C4-2B (cell line): ENCODE measurements at regions not wholly inside any gene's neighbourhood (a gene's known extent, or its start where the extent isn't known, plus 50 kb on each side); places are given as distances from the start of the nearest gene placed in this dataset.

ENCODE experiments used
- H3K27ac ChIP-seq: fragments of 450-650 bp; 2 replicates; pipeline ENCODE4 v1.5.1; 2017
- ZFX ChIP-seq: fragments of 450-650 bp; IDR thresholded peaks from 2 replicates; pipeline ENCODE4 v1.6.1; 2017
- TF ChIP-seq, protein P1 (sequence below): fragments of 450-650 bp; conservative IDR thresholded peaks from 2 replicates; pipeline ENCODE4 v1.5.1; 2017; ENCODE audit warnings: mild to moderate bottlenecking

- H3K27ac ChIP-seq, result no peak overlapping the region
- no peak for TF ChIP-seq ZFX
- TF ChIP-seq, protein P1, sequence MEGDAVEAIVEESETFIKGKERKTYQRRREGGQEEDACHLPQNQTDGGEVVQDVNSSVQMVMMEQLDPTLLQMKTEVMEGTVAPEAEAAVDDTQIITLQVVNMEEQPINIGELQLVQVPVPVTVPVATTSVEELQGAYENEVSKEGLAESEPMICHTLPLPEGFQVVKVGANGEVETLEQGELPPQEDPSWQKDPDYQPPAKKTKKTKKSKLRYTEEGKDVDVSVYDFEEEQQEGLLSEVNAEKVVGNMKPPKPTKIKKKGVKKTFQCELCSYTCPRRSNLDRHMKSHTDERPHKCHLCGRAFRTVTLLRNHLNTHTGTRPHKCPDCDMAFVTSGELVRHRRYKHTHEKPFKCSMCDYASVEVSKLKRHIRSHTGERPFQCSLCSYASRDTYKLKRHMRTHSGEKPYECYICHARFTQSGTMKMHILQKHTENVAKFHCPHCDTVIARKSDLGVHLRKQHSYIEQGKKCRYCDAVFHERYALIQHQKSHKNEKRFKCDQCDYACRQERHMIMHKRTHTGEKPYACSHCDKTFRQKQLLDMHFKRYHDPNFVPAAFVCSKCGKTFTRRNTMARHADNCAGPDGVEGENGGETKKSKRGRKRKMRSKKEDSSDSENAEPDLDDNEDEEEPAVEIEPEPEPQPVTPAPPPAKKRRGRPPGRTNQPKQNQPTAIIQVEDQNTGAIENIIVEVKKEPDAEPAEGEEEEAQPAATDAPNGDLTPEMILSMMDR, result no peak
Measured at GRCh38 chr2:39508198-39508597, 71.1 kb upstream of the MAP4K3 start.

DNA sequence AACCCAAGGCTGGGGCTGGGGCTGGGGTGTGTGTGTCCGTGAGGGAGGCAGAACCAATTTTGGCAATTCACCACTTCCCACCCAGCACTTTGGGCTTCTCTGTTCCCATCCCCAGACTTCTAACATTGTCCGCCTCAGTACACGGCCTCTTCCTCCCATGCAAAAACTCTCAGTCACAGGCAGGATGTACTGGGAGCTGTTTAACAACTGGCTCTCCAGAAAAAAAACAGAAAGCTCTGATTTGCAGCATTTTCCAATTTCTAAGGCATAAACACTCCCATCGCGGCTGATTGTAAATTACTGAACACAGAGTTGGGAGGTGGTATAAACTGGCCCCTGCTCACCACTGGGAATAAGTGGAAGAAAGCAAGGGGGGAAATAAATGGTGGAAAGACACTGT is 73.1 kb upstream of the MAP4K3 start:
- no peak overlapping the region for H3K27ac ChIP-seq
- no peak for TF ChIP-seq ZFX
- TF ChIP-seq, protein P1, result no peak

DNA sequence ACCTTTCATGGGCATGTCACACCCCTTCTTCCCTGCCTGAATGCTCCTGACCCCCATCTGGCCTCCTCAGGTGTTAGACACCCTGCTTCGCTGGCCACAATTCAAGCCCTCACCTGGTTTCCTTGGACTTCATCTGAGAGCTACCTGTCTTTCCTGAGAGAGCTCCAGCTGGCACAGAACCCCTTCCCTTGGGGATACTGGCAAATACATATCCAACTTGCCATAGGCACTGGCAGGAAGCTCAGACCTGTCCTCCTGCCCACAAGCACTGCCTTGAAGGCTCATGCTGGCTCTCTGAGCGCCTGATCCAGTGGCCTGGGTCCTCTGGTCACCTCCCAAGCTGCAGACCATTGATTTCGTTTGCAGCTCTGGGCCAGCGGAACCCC is 74.1 kb upstream of the MAP4K3 start:
- no peak for TF ChIP-seq ZFX
- TF ChIP-seq, protein P1, result no peak
- H3K27ac ChIP-seq, result no peak overlapping the region

DNA sequence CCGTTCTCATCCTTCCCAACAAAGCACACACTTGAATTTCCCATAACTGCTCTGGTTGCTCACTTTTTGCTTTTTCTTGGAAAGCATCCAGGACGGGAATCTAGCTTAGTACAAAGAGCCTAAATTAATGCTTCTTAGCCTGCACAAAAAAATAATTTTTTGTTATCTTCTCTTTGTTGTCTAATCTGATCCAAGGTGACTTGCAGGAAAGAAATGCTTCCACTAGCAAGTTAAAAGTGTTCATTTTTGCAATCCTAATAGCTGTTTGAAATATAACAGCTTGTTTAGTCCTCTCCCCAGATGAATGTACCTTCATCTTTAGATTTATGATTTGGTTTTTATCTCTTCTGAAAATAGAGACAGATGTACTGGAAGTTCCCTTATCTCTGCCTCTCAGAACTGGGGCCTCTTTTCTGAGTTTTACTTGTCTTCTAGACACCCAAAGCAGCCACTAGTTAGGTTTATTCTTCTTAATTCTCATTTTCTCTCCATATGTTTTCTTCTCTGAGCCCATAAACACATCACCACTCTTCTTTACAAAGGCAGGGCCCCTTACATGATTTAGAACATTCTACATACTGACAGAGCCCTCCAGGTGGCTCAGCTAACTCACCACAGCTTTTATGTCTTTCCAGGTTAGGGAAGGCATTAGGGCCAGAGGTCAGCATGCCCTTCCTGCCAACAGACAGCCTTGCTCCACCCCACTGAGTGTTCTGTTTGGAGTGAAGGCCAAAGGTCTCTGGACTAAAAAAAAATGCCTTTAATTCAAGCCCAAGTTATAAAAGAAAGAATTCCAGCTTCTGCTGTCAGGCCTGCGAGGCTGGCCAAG is 74.7 kb upstream of the MAP4K3 start:
- TF ChIP-seq ZFX, result no peak
- TF ChIP-seq, protein P1, result no peak
- no peak overlapping the region for H3K27ac ChIP-seq

- TF ChIP-seq, protein P1, result no peak
- no peak for TF ChIP-seq ZFX
- H3K27ac ChIP-seq, result no peak overlapping the region
Measured at GRCh38 chr2:39512434-39512935, 75.4 kb upstream of the MAP4K3 start.

DNA sequence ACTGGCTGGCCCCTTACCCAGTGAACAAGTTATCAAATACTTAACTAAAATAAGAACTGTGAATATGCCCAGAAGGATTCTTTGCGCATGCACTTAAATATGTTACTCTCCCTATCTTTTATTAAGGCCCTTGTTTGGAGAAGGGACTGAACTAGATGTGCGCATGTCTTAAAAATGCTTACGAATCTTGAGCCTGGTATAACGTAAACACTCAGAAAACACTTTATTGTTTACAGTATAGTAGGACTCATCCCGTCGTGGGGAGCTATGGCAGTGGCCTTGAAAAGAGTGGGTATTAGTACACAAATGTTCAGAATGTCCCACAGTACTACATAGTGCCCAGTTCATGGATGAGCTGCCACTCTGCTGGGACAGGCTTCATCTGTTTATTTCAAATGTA is 75.9 kb upstream of the MAP4K3 start:
- H3K27ac ChIP-seq, result no peak overlapping the region
- no peak for TF ChIP-seq ZFX
- TF ChIP-seq, protein P1, result no peak

DNA sequence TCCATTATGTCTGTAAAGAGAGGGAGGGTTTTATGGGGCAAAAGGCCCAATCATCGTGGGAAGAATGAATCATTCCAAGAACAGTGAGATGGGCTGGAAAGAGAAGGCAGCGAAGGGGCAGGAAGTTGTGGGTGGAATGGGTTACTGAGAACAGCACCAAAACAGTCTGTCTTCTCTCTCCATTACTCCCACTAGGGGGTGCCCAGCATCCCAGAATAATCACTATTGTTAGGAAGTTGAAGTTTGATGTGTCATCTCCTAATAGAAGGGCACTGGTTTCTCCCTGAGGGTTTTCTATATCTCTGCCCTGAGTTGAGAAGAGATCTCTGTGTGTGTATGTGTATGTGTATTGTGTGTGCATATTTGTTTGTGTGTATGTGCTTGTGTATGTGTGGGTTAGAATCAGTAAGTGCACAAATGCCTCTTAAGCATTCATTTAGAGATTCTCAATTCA is 76.6 kb upstream of the MAP4K3 start:
- H3K27ac ChIP-seq, result no peak overlapping the region
- TF ChIP-seq, protein P1, result peak; percentile 69
- no peak for TF ChIP-seq ZFX
